B cell (primary cell): ENCODE measurements at regions not wholly inside any gene's neighbourhood (a gene's known extent, or its start where the extent isn't known, plus 50 kb on each side); places are given as distances from the start of the nearest gene placed in this dataset.

ENCODE experiments used
- EZH2 ChIP-seq: IDR thresholded peaks from 2 replicates; pipeline ENCODE4 v1.6.1; 2012; ENCODE audit warnings: borderline replicate concordance, low read depth, mild to moderate bottlenecking, moderate library complexity, low read length; ENCODE audit not compliant: insufficient read depth, poor library complexity, severe bottlenecking
- TF ChIP-seq, protein P1 (sequence below): fragments of 200-600 bp; IDR thresholded peaks from one replicate; pipeline ENCODE4 v1.8.0; 2022; ENCODE audit warnings: antibody characterized with exemption, mild to moderate bottlenecking

DNA sequence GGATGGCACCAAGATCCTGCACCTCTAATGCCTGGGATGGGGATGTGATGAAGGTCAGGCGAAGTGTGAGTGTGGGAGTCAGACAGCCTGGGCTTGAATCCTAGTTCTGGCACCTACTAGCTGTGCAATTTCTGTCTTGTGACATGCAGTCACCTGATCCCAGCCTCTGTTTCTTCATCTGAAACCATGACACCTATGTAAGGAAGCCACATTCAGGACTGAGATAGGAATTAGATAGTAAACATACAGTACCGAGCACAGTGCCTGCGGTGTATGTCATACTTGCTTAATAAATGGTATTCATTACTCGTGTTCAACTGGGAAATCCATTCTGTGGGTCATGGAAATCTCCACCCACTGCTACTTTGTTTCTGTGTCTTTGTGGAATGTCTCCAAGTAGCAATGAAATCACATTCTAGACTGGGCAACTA lies 140.6 kb upstream of the STC2 start:
- TF ChIP-seq, protein P1, sequence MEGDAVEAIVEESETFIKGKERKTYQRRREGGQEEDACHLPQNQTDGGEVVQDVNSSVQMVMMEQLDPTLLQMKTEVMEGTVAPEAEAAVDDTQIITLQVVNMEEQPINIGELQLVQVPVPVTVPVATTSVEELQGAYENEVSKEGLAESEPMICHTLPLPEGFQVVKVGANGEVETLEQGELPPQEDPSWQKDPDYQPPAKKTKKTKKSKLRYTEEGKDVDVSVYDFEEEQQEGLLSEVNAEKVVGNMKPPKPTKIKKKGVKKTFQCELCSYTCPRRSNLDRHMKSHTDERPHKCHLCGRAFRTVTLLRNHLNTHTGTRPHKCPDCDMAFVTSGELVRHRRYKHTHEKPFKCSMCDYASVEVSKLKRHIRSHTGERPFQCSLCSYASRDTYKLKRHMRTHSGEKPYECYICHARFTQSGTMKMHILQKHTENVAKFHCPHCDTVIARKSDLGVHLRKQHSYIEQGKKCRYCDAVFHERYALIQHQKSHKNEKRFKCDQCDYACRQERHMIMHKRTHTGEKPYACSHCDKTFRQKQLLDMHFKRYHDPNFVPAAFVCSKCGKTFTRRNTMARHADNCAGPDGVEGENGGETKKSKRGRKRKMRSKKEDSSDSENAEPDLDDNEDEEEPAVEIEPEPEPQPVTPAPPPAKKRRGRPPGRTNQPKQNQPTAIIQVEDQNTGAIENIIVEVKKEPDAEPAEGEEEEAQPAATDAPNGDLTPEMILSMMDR: no peak
- TF ChIP-seq EZH2: no peak
